GM18873 (cell line): ENCODE measurements at regions not wholly inside any gene's neighbourhood (a gene's known extent, or its start where the extent isn't known, plus 50 kb on each side); places are given as distances from the start of the nearest gene placed in this dataset.
"Not testable (repeated sequence)": the region's sequence is repeated elsewhere in the genome, so short reads cannot be mapped to it uniquely, and the experiment has no call there.

ENCODE experiments used
- ATAC-seq: cut with Tn5 transposase; IDR thresholded peaks from one replicate; pipeline ENCODE4 v1.9.1; 2021; ENCODE audit warnings: mild to moderate bottlenecking, moderate library complexity, moderate number of reproducible peaks; ENCODE audit not compliant: unreplicated experiment, low FRiP score

DNA sequence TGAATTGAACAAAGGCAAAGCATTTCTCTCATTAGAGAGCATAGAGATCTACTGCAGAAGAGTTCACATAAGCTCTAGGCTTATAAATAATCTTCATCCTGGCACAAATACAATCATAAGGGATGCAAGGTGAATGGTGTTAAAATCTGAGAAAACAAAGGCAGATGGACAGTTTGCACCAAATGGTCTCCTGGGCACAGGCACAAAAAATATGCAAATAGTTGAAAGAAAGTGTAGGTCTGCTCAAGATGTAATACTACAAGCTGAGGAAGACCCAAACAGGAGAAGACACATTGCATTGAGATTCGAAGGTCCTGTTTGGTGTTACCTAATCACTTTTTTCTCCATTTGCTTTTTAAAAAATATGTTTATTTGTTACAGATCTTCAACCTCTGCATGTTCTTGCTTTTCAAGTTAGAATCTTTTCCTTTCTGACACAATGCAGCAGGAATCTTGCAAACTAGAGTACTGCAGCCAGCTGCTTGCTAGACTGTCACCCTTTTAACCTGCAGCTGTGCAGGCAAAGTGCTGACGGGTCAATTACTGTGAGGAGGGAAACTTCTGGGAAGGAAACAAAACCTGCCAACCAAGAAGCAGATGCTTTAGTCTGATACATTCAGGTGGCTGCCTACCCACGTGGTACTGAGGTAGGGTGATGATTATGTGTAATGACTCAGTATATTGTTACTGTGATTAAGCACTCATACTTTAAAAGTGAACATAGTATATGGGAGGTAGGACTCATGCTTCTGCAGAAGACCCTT, 1048.6 kb upstream of the SEMA6A start:
- ATAC-seq = no peak

DNA sequence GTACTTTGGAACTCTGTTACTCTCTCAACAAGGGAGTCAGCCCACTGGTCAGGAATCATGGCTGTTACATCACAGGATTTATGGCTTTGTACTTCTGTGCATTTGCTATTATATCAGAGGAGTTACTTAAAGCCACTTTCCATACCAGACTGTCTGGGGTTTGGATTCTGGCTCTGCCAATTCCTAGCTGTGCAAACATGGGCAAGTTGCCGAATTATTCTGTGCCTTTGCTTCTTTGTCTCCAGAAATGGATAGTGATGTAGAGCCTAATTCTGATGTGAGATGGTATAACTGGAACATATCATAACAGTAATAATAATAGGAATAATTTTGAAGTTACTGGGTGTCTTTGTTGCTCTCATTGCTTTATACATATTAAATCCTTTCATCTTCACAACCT, 1047.3 kb upstream of the SEMA6A start:
- ATAC-seq = no peak

DNA sequence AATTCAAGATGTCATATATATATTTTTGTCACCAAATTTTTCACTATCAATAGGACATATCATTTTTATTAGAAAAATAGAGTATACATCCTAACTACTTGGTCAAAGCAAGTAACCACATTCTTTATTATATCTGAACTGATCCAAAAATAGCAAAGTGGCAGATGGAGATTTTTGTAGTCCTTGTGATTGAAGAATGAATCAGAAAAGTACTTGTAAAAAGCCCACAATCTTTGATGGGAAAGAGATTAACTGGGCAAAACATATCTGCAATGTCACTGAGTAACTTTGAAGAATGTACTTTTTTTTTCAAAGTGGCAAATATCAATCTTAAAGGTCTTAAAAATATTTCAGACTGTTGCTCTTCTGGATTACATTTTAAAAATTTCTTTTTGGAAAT, 1040.6 kb upstream of the SEMA6A start:
- ATAC-seq = no peak

DNA sequence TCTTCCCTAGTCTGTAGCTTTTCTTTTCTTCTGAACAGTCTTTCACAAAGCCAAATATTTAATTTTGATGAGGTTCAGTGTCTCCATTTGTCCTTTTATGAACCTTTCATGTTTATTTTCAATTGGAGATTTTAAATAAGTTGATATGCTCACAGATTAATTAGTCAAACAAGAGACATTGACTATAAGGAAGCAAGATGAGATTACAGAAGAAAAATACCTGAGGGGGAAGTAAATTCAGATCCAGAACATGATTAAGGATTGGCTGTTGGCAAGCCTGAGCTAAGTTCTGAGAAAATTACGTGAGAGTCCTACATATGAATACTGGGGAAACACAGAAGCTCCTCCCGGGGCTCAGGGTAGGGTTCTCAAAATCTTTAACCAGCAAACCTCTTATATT, 1039.8 kb upstream of the SEMA6A start:
- no peak for ATAC-seq

DNA sequence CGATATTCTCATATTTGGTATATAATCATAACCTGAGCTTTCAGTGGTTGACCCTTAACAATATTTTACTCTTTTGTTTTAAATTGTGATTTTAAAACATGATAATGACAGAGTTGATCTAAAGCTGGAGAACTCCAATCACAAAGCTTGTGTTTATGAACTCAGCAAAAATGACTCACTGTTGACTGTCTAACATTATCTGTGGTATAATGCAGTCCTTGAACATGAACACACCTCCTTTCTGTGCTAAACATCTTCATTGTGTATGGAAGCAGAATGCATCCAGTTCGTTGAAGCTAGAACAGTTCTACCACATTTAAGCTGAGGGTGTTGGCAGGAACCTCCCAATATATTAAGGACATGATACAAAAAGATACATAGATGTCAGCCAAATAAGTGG, 1030.2 kb upstream of the SEMA6A start:
- no peak for ATAC-seq

DNA sequence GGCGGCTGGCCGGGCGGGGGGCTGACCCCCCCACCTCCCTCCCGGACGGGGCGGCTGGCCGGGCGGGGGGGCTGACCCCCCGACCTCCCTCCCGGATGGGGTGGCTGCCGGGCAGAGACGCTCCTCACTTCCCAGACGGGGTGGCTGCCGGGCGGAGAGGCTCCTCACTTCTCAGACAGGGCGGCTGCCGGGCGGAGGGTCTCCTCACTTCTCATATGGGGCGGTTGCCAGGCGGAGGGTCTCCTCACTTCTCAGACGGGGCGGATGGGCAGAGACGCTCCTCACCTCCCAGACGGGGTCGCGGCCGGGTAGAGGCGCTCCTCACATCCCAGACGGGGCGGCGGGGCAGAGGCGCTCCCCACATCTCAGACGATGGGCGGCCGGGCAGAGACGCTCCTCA, 1025.2 kb upstream of the SEMA6A start:
- ATAC-seq = not testable (repeated sequence)

DNA sequence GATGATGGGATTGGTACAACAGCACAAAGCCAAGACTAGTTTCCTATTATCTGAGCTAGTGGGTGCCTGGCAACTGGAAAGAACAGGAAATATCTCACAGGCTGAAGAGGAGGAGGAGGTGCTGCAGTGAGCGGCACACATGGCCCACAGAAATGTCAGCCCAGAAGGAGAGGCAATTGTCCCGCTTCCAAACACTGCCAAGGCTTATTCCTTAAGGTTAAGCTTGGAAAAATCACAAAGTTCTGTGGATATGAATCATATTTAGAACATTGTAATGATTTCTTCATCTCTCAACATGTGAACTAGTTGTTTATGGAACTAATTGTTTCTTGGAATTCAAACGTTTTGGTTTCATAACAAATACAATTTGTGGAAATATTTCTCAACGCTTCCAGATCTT, 1019.5 kb upstream of the SEMA6A start:
- ATAC-seq = no peak

DNA sequence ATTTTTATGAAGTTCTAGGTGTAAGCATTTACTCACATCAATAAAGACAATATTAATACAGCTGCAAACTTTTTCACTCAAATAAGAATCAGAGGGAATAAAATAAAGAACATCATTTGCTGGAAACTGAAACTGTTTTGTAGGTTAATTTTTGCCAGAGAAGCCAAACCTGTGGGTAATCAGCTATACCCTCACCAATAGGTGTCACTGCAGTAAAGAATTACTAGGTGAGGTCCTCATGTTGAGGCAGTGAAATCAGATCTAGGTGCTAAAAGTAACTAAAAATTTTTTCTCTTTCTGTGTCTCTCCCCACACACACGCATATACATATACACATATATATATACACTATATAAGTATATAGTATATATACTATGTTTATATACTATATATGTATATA, 1016.3 kb upstream of the SEMA6A start:
- ATAC-seq = no peak

DNA sequence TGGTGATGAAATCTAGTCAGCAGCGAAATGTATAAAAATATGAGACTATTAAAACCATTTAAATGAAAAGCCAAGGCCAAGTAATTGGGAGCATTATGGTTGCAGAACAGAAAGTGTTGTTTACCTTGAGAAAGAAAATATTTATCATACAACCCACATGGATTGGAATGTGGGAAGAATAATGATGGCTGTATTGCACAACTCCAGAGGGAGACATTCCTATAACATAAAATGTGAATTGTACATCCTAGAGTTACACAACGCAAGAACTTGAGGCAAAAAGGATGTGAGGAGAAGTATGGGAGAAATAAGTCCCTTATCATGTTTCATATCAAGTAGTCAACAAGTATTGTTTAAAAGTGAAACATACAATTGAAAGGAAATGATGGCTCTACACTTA, 1014.0 kb upstream of the SEMA6A start:
- no peak for ATAC-seq

DNA sequence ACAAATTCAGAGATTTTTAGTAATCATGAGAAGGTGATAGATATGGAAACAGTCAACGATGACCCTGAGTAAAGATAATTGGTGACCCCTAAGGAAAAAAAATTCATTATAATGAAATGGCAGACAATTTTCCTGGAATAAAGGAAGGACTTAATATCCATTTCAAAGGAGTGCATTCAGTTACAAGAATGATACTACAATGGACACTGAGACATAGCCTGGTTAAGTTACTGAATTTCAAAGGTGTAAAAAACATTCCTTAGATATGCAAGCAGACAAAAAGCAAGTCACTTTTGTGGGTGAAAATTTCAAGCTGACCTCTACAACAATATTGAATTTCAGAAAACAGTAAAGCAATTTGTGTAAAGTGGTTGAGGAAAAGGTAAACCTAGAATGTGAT, 1012.5 kb upstream of the SEMA6A start:
- ATAC-seq = no peak

DNA sequence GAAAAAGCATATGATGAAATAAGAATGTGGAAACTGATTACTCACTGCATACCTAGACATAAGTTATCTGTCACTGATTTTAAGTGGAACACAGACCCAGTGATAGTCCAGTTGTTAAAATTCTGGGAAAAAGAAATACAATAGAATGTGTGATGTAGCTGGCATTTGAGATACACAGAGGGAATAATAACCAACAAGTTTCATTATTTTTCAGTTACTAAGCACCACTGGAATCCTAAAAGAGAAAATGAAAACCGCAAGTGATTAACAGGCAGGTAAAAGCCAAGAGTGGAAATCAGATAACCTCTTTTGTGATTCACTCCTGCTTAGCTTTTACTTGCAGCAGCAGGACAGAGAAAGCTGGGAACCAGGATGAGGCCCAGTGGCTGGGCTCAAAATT, 994.0 kb upstream of the SEMA6A start:
- no peak for ATAC-seq

DNA sequence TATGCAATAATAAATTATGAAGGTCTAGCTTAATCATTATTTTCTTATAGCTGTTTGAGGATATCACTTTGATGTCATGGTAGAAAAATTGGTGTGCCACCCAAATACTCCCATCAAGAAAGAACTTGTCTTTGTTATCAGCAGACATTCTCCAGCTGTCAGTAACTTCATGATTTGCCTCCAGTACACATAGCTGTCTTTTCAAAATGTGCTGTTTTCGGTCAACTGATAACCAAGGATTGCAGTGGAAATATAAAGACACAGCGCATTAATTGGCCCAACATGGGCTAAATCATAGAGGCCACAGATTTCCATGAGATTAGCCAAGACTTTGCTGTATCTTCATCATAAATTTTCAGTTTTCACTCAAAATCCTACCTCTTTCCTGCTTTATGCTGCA, 993.5 kb upstream of the SEMA6A start:
- ATAC-seq = no peak

DNA sequence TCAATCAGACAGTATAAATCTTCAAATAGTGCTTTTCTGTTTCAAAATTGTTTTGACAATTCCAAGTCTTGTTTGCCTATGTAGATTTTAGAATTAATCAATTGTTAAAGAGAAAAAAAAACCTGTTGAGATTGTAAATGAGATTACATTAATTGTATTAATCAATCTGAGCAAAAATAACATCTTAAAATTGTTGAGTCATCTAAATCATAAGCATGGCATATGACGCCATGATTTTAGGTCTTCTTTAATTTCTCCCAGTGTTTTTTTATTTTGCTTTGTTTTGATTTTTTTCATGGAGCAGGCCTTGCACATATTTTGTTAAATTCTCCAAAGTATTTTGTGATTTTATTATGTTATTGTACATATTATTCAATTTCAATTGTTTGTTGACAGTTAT, 988.0 kb upstream of the SEMA6A start:
- ATAC-seq = no peak

DNA sequence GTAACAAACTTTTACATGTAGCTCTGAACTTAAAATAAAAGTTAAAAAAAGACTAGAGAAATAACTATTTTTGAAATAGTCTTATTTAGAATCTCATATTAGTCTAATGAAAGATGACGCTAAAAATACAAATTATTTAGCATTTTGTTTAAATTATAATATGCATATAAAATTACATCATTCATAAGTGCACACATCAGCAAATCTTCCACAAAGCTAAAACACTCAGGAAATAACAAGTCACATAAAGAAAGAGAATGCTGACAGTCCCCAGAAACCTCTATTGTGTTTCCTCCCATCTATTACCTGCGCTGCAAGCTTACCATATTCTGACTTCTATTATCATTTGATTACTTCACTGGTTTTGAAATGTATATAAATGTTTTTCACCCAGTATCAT, 986.9 kb upstream of the SEMA6A start:
- ATAC-seq = no peak

DNA sequence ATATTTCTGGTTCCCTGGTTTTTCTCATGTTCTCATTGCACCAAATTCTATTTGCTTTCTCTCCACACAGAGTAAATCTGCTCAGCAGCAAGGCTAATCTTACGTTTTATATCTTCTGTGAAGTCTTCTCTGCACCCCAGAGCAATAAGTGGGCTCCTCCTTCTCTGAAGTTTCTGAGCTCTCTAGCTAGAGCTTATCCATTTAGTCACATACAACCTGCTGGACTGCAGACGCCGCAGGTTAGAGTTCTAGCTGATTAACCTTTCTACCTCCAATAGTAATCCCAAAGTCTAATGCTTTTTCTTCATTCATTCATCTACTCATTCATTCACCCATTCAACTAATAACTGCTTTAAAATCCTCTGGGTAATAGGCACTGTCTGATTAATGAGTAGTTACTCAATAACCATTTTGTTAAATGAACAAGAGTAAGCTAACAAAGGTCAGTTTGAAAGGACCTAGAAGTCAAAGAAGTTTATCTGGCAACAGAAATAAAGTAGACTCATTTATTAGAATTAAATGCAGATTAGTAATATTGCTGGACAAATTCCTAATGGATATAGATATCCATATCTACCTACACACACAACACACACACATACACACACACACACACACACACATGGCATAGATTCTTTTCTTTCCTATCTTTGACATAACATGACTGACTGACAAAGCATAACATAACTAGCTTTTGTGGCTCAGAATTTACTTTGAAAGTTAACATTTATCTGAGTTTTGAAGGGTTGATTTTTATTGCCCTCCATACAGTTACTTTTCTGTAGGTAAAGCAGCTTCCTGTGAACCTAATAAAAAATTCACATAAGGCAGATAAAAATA, 984.6 kb upstream of the SEMA6A start:
- ATAC-seq = no peak

DNA sequence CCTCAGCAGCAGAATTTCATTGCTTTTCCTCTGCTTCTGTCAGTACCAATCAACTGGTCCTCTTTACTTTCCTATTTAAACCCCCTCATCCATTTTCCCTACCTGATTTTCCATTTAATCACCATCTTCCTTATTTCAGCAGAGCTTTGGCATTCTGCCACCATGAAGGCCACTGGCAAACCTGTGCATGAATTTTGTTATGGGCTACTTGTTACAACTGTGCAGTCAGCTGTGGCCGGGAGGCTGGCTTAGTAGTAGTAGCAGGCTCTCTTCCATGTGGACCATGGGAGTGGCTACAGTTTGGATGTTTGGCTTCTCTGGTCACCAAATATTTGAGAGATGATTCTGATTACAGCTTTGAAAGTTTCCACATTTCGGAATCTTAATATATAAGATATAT, 976.6 kb upstream of the SEMA6A start:
- ATAC-seq = no peak

DNA sequence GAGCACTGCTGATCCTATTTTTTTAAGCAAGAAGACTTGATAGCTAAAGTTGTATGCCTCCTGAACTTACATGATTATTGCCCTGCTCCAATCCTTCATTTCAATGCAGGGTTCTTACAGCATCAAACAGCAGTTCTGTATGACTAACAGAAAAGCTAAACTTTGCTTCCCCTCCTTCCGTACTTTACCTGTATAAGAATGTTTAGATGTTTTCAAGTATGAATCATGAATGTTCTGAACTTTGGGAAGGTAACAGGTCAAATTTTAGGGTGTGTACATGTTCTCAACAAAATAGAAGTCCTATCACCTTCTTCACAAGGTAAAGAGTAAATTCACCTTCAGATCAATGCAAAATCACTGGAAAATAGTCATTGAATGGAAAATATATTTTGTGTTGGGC, 972.6 kb upstream of the SEMA6A start:
- no peak for ATAC-seq

DNA sequence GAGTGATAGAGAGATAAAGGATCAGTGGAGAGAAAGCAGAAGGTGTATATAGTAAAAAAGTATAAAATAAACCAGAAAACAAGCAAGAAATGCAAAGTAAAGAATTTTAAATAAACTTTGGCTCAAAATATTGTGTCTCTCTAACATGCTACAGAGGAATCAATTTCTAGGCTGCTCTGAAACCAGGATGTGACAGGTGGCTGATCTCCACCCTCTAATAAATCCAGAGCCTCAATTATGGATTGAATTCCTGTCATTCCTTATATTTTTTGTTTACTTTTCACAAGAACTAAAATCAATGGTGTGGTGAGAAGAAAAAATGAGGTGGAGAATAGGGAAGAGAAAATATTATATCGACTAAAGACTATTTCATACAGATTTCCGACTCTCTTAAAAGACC, 965.1 kb upstream of the SEMA6A start:
- ATAC-seq = no peak

DNA sequence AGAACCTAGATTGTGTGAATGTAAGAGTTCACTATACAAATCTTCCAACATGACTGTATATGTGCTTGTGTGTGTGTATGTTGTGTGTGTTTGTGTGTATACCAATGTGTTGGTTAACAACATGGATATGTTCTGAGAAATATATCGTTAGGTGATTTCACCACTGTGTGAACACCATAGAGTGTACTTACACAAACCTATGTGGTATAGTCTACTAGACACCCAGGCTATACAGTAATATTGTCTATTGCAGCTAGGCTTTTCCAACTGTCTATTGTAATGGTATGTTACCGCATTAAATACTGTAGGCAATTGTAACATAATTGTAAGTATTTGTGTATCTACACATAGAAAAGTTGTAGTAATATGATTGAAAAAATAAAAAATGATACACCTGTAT, 959.2 kb upstream of the SEMA6A start:
- no peak for ATAC-seq

DNA sequence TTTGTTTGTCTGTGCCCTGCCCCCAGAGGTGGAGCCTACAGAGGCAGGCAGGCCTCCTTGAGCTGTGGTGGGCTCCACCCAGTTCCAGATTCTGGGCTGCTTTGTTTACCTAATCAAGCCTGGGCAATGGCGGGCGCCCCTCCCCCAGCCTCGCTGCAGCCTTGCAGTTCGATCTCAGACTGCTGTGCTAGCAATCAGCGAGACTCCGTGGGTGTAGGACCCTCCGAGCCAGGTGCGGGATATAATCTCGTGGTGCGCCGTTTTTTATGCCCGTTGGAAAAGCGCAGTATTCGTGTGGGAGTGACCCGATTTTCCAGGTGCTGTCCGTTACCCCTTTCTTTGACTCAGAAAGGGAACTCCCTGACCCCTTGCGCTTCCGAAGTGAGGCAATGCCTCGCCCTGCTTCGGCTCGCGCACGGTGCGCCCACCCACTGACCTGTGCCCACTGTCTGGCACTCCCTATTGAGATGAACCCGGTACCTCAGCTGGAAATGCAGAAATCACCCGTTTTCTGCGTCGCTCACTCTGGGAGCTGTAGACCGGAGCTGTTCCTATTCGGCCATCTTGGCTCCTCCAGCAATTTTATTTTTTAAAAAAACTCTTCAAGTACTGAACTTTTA, 958.5 kb upstream of the SEMA6A start:
- ATAC-seq = not testable (repeated sequence)

DNA sequence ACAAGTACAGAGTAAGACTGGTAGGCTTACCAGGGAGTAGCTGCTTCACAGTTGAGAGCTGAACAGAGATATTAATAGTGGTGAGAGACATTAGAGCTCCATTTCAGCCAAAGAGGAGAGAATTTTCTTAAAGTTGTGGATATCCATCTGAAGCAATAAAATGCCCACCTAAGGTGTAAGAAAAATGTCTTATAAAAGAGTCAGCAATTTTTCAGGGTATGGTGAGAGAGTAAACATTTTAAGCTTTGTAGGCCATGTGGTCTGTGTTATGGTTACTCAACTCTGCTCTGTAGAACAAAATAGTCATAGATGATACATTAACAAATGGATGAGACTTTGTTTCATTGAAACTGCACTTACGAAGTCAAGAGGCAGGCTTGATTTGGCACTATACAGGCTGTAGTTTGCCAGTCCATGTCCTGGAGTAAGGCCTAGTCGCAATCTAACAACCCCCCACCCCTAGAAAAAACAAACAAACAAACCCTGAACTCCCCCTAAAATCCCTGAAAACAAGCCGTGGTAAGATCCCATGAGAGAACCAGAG, 945.4 kb upstream of the SEMA6A start:
- ATAC-seq = no peak
